AG09319 (cell line): ENCODE measurements at regions not wholly inside any gene's neighbourhood (a gene's known extent, or its start where the extent isn't known, plus 50 kb on each side); places are given as distances from the start of the nearest gene placed in this dataset.

Experiments
- DNase-seq: peaks from one replicate; pipeline ENCODE4 v3.0.0-alpha.2; 2010; ENCODE audit warnings: low read depth; ENCODE audit errors: extremely low read depth
- TF ChIP-seq, protein P1 (sequence below): IDR thresholded peaks from 2 replicates; pipeline ENCODE4 v1.5.1; 2011; ENCODE audit warnings: low read depth, mild to moderate bottlenecking, inconsistent platforms, low read length, moderate library complexity

DNA sequence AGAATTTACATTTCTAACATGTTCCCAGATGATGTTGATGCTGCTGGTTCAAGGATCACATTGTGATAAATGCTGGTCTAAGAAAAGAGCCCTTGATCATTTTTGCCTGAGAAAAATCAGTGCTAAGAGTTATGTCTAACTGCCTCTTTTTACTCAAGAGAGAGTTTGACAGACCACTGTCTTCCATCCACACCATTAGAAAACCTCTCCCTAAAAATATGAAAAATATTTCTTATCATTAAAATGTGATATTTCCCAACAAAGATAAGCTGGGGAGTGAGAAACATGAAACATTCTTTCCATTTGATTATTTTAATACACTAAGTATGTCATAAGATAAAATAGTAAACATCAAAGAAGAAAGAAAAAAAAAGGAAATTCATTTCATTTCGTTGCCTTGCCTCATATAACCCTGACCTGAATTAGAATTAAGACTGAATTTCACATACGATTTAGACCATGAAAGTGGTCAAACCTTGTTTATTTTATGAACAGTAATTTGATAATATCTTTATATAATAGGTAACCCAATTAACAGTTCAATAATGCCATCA lies 471.8 kb upstream of the ARHGEF26 start:
- no peak for DNase-seq
- TF ChIP-seq, protein P1, sequence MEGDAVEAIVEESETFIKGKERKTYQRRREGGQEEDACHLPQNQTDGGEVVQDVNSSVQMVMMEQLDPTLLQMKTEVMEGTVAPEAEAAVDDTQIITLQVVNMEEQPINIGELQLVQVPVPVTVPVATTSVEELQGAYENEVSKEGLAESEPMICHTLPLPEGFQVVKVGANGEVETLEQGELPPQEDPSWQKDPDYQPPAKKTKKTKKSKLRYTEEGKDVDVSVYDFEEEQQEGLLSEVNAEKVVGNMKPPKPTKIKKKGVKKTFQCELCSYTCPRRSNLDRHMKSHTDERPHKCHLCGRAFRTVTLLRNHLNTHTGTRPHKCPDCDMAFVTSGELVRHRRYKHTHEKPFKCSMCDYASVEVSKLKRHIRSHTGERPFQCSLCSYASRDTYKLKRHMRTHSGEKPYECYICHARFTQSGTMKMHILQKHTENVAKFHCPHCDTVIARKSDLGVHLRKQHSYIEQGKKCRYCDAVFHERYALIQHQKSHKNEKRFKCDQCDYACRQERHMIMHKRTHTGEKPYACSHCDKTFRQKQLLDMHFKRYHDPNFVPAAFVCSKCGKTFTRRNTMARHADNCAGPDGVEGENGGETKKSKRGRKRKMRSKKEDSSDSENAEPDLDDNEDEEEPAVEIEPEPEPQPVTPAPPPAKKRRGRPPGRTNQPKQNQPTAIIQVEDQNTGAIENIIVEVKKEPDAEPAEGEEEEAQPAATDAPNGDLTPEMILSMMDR: no peak

DNA sequence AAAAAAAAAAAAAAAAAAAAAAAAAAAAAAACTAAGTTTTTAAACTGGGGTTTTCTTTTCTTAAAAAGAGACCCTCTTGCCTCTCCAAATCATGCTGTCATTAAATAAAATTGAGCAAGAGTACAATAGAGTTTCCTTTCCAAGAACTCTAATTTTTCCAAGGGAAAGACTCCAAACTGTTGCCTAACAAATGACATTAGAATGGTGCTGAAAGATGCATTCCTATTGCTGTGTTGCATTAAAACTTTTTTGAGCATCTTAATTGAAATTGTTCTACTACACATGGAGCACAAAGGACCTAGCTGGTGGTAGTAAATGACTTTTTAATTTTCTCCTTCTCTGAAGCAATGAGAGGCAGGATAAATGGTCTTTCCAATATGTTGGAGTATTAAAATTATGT lies 469.1 kb upstream of the ARHGEF26 start:
- DNase-seq: no peak

DNA sequence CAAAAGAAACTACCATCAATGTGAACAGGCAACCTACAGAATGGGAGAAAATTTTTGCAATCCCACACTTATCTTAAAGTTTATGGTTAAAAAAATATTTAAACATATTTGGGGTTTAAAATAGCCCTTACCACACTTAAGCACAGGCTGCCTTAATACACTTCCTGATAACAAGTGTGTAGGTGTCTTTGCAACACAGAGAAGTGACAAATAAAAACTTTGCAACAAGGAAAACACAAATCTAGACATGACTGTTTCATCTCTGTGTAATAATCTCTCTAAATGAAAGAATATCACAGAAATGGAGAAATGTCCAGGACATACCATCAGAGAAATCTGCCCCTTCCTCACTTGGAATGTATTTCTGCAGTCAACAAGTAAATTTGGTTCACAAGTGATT lies 464.1 kb upstream of the ARHGEF26 start:
- TF ChIP-seq, protein P1: no peak
- DNase-seq: no peak

More for the DNA sequence above, 469.1 kb upstream of the ARHGEF26 start:
- TF ChIP-seq, protein P1: no peak

DNA sequence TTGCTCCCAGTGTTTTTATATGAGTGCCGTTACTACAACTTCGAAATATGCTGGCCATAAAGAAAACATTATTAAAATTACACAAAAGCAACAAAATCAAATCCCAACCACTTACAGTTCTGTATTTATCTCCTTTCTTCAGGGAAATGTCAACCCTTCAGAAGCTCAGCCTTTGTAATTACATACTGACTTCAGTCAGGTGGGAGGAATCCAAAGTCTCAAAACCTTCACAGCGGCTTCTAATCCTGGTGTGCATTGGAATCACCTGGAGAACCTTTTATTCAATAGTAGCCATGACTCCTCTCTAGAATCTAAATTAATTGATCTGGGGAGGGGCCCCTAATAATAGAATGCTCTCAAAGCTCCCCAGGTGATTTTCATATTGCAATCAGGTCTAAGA lies 463.7 kb upstream of the ARHGEF26 start:
- no peak for DNase-seq
- TF ChIP-seq, protein P1: no peak

DNA sequence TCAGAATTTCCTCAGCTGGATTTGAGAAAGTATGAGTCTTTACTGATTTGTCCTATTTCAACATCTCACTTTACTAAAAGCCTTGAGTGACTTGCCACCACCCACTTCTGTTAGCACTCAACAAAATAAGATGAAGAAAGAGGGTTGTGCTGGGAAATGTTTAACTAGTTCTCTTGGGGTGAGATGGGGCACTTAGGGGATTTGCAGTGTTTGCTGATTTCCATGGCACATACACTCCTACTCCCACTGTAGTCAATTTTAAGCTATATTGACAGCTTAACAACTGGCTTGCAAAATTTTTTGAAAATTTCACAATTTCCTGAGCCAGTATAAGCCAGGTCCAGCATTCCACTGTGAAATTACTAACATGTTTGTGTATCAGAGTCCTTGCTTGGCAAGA lies 463.1 kb upstream of the ARHGEF26 start:
- DNase-seq: peak; percentile 8
- TF ChIP-seq, protein P1: no peak

DNA sequence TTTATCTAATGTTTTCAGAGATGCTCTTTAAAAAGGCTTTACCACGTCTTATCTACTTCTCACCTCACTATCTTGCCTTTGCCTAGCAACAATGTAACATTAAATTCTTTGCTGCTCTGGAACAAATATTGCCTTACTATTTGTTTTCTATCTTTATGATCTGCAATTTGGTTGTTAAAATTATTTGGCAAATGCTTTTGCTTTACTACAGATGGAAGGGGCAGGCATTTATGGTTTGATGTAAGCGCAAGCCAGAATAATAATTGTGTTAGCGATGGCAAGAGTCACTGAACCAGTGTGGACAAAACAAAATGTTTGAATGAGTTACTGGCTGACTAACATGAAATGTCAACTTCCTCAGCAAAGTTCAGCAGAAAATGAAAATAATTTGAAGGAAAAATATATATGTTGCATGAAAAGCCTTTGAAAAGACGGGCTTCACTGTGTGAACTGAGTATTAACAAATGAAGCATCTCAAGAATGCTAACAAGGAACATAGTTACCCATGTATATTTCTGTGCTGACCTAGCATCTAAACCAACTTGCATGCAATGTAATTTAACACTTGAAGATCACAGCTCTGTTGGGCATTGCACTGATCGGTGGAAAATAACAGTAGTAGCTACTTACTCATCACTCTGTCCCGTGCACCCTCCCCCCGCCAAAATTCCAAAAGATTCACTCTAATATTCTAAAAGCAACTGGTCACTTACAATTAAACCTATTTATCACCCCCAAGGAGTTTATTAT lies 454.0 kb upstream of the ARHGEF26 start:
- TF ChIP-seq, protein P1: no peak

DNA sequence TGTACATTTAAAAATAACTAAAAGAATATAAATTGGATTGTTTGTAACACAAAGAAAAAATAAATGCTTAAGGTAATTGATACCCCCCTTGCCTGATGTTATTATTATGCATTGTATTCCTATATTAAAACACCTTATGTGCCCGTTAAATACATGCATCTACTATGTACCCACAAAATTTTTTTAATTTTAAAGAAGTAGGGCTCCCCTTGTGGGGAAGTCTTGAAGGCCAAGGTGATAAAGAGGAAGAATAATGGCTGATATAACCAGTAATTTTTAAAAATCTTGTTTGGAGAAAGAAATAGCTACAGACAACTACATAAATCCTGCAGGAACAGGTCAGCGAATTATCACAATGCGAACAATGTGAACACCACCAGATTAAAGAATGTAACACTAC lies 451.7 kb upstream of the ARHGEF26 start:
- TF ChIP-seq, protein P1: peak; percentile 7

More for the DNA sequence above, 454.0 kb upstream of the ARHGEF26 start:
- no peak for DNase-seq

More for the DNA sequence above, 451.7 kb upstream of the ARHGEF26 start:
- no peak for DNase-seq
